Fibroblast of skin of left biceps (primary cell): ENCODE measurements at regions not wholly inside any gene's neighbourhood (a gene's known extent, or its start where the extent isn't known, plus 50 kb on each side); places are given as distances from the start of the nearest gene placed in this dataset.
"Not testable (repeated sequence)": the region's sequence is repeated elsewhere in the genome, so short reads cannot be mapped to it uniquely, and the experiment has no call there.

ENCODE experiments used
- DNase-seq, 2 experiments: peaks; one replicate each; pipeline ENCODE4 v3.0.0-alpha.2; 2013; ENCODE audit warnings: low read depth in 2 of 2

GRCh38 chr2:17194083-17194482 lies 324.2 kb downstream of the RAD51AP2 start:
- DNase-seq, result no peak

- not testable (repeated sequence) for DNase-seq
These were observed 324.8 kb downstream of the RAD51AP2 start for GRCh38 chr2:17193433-17193890.

DNA sequence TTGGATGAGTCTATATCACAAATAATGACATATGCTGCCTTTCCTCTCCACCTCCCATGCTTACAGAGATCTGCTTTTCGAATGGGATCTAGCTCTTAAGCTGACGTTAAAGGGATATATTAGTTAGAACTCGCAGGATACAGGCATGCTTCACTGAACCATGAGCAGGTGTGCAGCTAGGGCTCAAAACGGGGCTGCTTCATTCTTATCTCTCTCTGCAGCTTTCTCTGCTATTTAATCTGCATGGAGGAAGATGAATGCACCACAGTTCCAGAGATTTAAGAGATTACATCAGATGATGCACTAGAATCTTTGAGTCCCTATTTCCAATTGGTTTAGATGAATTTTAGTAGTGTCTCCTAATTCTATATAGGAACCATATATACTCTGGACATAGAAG lies 327.0 kb downstream of the RAD51AP2 start:
- DNase-seq, result no peak

DNA sequence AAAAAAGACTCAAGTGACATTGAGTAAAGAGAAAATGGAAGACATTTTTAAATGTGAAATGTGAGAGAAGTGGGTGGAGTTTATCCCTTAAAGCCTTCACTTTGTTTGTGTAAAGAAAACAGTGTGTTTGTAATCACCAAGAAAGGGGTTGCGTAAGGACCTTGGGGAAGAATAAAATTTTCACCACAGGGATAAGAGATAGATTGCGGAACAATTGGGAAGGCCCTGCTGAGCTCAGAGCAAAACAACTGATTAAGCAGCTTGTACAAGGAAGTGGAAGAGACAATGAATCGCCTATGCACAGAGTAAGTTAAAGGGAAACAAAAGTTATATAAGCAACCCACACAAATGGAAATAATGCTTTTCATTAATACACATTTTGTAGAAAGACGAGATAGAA lies 327.7 kb downstream of the RAD51AP2 start:
- DNase-seq, result no peak

- no peak for DNase-seq
These were observed 329.5 kb downstream of the RAD51AP2 start for GRCh38 chr2:17188721-17189120.

GRCh38 chr2:17184512-17184911 lies 333.7 kb downstream of the RAD51AP2 start:
- no peak for DNase-seq

DNA sequence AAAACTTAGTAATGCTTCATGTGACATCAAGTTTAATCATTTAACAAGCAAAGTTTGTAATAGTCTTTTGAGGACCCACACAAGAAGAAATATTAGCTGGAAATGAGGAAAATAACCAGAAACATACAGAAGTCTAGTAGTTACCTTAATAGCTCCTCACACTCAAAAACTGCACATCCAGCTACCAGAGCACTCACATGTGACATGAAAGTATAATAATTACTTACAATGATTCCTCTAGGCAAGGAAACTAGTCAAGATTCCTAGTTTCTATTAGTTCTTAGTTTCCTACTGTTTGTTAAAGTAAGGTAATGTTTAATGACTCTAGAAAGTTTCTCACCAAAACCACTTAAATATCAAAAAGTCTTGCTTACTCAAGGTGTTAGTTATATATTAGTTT lies 335.8 kb downstream of the RAD51AP2 start:
- DNase-seq, result no peak

DNA sequence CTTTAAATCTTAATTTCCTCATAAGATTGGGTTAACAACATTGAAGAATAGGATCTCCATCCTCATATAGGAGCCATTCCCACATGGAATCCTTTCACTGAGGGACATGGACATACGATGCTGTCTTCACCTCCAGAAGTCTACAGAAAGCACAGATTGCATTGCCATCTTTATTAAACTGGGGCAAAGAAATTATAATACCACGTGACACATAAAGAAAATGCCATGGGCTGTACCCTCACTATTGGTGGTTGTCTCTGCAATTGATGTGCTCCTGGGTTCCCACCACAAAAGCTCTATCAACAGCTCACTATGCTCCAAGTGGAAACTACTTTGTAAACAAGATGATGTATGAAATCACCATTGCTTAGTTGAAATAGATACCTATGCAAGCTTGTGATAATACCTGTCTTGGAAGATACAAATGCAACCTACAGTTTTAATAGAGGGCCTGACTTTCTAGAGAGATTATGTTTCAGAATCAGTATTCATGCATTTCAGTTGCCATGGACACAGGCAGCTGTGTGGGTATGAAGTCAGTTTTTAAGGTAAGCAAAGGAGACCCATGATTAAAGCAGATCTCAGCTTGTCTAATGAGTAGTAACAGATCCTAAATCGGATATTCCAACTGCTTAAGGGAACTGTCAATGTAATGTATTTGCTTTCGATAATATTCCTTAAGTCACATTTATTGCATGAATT lies 337.0 kb downstream of the RAD51AP2 start:
- DNase-seq, result no peak

- DNase-seq, result no peak
These were observed 339.0 kb downstream of the RAD51AP2 start for GRCh38 chr2:17179145-17179808.

- DNase-seq, result no peak
These were observed 341.2 kb downstream of the RAD51AP2 start for GRCh38 chr2:17177088-17177487.

GRCh38 chr2:17171446-17172049 lies 346.7 kb downstream of the RAD51AP2 start:
- no peak for DNase-seq

- peak; percentile 23 for DNase-seq
These were observed 351.7 kb downstream of the RAD51AP2 start for GRCh38 chr2:17166506-17166905.

GRCh38 chr2:17164550-17164949 lies 353.7 kb downstream of the RAD51AP2 start:
- peak; percentile 27 to 29 for DNase-seq

DNA sequence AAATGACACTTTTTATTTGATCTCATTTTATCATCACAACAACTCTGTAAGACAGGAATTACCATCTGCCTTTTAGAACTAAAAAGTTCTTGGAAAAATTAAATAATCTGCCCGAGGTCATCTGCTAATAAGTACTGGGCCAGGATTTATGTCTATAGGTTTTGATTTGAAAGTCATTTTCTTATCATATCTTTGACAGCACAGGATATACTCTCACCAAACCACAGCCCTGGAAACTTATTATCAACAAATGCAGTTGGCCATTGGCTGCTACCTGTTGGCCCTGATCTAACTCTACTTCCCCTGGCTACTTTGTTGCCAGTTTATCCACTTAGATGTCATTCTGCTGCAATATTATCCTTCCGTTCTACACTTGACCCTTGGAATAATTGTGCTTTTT lies 354.6 kb downstream of the RAD51AP2 start:
- no peak for DNase-seq

- DNase-seq, result no peak
These were observed 355.5 kb downstream of the RAD51AP2 start for GRCh38 chr2:17162713-17163112.

- DNase-seq, result no peak
These were observed 357.6 kb downstream of the RAD51AP2 start for GRCh38 chr2:17160594-17160993.

DNA sequence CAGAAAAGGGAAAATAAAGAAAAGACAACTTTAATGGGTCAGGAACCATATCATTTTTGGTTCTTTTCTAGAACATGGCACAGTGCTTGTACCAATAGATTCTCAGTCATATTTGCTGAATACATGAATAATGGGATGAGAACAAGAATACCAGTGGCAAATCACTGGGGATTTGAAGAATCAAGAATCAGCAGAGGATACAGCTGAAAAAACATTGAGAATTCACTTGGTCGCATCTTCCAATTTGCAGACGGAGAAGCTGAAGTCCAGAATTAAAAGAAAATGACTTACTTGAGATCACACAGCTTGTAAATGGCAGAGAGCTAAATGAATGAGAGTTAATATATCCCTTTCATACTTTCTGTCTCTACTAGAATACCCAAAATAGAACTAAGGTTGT lies 362.2 kb downstream of the RAD51AP2 start:
- DNase-seq, result no peak

GRCh38 chr2:17149945-17150344 lies 368.3 kb downstream of the RAD51AP2 start:
- DNase-seq, result no peak

GRCh38 chr2:17148407-17149145 lies 369.7 kb downstream of the RAD51AP2 start:
- peak in 1 of 2 experiments; percentile 17 for DNase-seq

- no peak for DNase-seq
These were observed 371.9 kb downstream of the RAD51AP2 start for GRCh38 chr2:17146358-17146757.

GRCh38 chr2:17136877-17137276 lies 381.4 kb downstream of the RAD51AP2 start:
- DNase-seq, result peak; percentile 4 to 9

GRCh38 chr2:17136231-17136630 lies 382.0 kb downstream of the RAD51AP2 start:
- no peak for DNase-seq
